GM19452 (cell line): ENCODE measurements at regions not wholly inside any gene's neighbourhood (a gene's known extent, or its start where the extent isn't known, plus 50 kb on each side); places are given as distances from the start of the nearest gene placed in this dataset.
"Not testable (repeated sequence)": the region's sequence is repeated elsewhere in the genome, so short reads cannot be mapped to it uniquely, and the experiment has no call there.

Experiments used
- ATAC-seq: cut with Tn5 transposase; IDR thresholded peaks from one replicate; pipeline ENCODE4 v1.9.1; 2021; ENCODE audit not compliant: unreplicated experiment

DNA sequence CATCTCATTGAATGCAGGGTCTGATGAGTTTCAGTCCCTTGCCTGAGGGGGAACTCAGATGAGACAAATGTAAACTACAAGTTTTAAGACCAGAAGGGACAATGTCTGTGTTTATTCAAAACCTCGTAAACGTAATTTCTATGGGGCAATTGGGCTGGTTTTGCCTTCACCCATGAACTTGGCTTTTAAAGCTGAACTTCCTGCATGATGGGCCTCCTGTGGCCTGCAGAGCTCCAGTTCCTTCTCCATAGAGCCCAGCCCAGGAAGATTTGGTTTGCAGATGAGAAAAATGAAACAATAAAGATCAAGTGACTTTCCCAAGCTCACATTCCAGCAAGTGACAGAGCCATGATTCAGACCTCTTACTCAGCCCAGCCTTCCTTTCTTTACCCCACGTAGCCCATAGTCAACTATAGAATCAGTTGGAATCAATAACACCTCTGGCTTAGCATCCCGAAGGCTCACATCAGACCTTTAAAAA lies 612.3 kb downstream of the UTRN start:
- no peak for ATAC-seq

DNA sequence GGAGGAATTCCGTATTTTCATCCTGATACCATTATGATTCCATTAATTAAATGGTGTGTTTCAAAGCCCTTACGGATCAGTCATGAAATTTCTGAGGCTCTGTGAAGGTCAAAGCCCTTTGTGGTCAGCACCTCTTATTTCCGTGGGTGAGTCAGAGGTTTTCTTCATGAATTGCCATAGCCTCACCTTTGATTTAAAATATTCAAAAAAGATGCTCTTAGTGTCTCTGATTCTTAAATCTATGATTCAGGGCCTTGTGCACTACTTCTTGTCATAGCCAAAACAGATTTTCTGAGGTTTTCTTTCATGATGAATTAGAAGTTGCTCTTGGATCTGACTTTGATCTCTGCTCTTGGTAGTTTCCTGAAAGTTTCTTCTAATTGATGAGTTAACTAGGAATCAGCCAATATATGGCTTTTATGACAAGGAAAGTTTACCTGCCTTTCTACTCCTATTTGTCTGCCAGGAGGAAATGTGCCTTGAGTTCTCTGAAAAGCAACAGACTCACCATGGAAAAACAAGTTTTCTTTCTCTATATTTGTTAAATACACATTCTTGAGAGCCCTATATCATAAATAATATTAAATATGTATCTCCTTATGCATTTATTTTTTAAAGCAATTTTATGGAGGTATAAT lies 613.0 kb downstream of the UTRN start:
- ATAC-seq, result no peak

DNA sequence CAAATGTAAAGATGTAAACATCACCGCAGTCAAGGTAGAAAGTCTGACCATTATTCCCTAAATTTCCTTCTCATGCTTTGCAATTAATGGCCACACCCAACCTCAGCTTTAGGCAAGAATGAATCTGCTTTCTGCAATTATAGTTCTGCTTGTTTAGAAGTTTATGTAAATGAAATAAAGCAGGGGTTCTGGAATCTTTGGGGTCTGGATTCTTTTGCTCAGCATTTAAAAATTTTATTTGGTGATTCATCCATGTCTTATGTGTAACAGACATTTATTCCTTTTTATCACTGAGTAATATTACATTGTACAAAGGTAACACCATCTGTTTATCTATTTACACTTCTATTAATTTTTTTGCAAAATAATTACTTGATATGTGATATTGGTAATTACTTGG lies 613.6 kb downstream of the UTRN start:
- no peak for ATAC-seq

DNA sequence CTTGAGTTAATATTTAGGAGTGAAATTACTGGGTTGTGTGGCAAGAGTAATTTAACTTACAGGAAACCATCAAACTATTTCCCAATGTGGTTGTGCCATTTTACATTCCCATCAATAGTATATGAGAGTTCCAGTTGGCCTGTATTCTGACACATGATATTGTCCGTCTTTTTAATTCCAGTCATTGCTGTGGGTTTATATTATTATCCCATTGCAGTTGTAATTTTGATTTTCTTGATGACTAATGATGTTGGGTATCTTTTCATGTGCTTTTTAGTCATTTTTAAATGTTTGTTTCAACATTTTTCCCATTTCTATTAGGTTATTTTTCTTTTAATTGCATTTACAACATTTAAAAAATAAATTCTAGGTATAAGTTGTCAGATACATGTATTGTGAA lies 614.0 kb downstream of the UTRN start:
- no peak for ATAC-seq

DNA sequence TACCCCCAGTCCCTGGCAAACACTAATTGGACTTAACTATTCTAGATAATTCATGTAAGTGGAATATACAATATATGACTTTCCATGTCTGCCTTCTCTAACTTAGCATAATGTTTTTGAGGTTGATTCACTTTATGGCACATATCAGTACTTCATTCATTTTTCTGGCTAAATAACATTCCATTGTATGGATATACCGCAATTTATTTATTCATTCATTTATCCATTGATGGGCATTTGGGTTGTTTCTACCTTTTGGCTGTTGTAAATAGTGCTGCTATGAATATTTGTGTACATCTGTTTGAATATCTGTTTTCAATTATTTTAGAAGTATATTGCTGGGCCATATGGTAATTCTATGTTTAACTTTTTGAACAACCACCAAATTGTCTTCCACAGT lies 616.3 kb downstream of the UTRN start:
- ATAC-seq, result no peak

DNA sequence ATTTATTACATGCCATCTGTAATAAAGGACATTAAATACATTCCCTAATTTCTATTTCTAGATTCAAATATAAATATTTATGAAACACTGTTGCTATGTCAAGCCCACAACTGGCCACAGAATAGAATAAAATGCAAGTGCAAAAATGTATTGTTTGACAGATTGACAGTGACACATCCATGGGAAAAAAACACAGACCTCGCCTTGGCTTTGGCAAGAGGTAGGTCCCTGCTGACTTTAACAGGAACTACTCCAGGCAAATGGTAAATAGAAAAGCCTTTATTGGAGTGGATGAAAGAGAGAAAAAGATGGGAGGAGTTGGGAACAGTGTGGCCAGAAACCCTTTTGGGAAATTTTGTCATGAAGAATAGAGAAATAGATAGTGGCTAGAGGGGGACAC lies 622.9 kb downstream of the UTRN start:
- ATAC-seq, result no peak

DNA sequence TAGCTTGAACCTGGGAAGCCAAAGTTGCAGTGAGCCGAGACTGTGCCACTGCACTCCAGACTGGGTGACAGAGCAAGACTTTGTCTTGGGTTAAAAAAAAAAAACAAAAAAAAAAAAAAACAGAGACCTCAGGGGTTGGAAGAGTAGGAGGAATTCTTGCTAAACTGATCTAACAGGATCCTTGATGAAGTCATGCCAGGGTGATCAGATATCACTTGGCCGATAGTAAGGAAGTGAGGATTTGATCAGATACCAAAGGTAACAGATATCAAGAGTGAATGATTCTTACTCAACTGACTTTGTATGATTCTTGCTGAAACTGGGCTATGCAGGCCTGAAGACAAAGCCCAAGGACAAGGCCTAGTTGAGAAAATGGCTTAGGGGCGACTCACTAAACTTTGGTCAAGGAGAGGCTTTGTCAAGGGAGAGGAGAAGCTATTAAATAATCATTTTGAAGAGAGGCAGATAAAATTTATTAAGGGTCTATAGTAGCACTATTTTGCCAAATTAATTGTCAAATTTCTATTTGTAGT lies 624.7 kb downstream of the UTRN start:
- no peak for ATAC-seq

DNA sequence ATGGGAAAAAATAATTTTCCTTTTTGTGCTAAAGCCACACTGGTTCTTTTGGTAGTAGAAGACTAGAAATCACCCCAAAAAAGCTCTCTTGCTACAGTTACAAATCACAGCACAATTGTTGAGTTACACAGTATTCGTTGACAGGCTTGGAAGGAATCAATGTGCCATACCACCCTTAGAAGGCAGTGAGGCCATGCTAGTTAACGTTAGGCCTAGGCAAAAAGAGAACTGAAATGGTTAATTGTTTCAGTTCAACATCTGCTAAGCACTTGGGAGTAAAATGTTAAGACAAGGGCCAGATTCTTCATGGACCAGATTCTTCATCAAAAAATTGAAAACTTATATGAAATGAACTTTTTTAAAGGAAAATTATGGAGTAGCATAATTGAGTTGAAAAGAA lies 626.2 kb downstream of the UTRN start:
- no peak for ATAC-seq

DNA sequence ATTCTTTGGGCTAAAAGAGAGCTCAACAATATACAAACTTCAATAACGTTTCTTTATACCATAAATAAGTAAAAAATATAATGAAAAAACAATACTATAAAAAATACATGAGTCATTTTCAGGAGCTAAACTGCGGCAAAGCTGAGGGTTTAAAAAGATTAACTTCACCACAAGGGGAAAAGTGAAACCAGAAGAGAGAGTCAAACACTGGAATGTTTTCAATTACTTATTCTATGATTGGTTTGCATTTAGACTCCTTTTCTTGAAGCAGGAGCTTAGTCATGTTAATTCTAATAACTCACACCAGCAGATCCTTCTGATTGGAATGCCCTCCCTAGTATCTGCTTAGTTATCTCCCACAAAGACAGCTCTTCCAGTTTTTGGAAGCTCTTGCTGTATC lies 627.3 kb downstream of the UTRN start:
- ATAC-seq, result no peak

DNA sequence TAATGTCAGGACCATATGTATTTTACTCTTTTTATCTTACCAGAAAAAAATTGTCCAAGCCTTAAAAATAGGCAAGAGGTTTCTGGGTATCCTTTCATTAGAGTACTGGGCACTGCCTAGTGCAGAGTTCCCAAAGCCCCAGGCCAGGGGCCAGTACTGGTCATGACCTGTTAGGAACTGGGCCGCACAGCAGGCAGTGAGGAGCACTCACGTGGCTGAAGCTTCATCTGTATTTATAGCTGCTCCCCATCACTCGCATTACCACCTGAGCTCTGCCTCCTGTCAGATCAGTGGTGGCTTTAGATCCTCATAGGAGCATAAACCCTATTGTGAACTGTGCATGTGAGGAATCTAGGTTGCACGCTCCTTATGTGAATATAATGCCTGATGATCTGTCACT lies 632.9 kb downstream of the UTRN start:
- no peak for ATAC-seq

DNA sequence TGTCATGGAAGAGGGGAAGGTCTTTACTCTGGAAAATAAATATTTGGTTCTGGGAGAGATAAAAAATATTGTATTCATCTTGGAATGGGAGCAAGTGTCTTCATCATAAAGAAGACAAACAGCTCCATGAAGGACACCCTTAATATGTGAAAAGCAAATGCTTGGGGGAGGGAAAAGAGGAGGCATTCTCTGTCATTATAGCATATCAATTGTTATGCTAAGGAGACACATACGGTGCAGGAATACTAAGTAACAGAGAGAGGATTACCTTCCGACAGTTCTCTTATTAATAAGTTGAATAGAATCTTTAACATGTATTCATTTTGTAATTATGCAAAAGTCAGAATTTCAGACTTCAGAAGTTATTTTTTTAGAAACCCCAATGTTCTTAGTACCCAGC lies 634.4 kb downstream of the UTRN start:
- no peak for ATAC-seq

DNA sequence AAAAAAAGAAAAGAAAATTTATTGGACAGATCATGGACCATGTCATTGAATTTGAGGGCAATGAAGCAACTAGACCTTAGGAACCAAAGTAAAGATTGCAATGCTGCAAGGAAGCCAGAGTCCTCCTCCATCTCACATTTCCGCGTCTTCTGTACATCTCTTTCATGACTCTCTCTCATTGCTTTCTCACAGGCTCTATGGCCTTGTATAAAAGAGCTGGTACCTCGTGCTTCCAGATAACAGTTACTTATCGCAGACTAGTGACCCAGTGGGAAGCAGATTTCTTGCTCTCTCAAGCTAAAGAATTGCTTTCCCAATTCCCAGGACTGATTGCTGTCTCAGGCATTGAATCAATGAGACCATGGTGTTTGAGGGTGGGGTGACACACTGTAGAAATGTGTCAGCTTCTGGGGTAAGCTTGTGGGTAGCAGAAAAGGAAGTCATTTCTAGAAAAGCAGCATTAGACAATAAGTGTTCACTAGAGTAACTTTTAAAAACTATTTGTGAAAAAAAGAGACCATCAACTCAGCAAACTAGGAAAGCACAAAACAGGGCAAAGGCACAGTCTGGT lies 635.3 kb downstream of the UTRN start:
- ATAC-seq, result no peak

DNA sequence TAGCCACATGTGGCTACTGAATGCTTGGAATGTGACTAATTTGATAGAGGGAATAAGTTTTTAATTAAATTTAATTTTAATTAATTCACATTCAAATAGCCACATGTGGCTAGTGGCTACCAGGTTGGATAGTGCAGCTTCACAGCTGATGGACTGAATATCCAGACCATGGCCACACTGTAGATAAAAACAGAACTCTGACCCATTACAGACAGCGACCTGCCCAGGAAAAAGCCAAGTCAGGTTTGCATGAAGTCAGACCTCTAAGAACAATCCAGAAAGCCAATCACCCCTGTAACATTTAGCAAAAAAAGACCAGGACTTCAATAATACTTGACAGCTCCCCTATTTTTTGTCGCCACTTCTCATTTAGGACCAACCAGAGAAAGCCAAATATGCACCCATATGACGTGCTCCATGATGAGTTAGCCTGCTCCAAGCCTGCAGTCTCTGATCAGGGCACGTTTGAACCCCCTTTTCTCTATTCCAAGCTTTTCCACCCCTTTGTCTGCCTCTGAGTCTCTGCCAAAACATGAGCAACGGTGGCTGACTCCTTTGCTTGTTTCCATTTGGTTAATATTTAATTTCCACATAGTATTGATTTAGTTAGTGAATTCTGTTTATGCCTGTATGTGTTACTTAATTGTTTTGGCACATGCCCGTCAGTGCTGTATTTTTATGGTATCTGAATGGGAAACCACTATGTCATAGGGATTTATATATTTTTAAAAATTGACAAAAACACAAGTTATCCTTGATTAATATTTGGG lies 636.3 kb downstream of the UTRN start:
- no peak for ATAC-seq

DNA sequence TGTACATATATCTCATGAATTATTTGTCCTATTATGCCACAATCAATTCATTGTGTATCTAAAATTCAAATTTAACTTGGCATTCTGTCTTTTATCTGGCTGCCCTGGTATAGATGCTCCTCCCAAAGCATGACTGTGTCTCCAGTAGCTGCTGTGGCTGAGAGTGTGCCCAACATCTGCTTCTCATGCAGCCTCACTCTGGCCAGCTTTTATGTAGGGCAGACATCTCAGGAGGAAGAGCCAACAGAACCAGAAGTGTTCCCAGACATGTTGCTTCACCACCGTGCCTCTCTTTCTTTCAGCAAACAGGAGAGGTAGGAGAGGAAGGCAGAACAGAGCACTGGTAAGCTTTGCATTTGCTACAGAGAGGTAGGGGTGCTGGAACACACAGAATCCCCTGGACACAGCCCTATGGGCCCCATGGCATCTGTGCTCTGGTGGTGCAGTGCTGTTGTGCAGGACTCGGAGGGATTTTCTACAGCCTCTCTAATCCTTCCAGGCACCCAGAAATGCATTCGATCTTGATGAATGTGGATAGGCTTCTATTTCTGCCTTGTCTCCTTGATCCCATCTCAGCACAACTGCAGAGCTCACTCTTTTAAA lies 637.1 kb downstream of the UTRN start:
- ATAC-seq, result no peak

DNA sequence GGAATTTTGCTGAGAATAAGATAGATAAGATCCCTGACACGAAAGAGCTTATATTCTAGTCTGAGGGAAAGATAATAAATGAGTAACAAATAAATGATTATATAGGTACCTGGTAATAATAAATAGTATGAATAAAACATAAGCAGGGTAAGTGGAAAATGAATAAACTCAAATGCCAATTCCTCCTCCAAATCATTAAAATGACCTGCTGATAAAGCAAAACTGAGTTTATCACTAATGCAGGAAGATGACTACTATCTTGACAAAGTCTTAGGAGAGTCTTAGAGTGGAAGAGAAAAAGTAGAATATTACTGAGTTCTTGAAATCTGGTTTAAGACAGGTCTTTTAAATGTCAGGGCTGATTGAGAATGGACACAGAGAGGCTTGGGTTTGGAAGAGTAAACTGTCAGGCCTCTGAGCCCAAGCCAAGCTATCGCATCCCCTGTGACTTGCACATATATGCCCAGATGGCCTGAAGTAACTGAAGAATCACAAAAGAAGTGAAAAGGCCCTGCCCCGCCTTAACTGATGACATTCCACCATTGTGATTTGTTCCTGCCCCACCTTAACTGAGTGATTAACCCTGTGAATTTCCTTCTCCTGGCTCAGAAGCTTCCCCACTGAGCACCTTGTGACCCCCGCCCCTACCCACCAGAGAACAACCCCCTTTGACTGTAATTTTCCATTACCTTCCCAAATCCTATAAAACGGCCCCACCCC lies 637.8 kb downstream of the UTRN start:
- ATAC-seq, result not testable (repeated sequence)

DNA sequence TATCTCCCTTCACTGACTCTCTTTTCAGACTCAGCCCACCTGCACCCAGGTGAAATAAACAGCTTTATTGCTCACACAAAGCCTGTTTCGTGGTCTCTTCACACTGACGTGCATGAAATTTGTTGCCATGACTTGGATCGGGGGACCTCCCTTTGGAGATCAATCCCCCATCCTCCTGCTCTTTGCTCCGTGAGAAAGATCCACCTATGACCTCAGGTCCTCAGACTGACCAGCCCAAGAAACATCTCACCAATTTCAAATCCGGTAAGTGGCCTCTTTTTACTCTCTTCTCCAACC lies 638.3 kb downstream of the UTRN start:
- ATAC-seq, result not testable (repeated sequence)

DNA sequence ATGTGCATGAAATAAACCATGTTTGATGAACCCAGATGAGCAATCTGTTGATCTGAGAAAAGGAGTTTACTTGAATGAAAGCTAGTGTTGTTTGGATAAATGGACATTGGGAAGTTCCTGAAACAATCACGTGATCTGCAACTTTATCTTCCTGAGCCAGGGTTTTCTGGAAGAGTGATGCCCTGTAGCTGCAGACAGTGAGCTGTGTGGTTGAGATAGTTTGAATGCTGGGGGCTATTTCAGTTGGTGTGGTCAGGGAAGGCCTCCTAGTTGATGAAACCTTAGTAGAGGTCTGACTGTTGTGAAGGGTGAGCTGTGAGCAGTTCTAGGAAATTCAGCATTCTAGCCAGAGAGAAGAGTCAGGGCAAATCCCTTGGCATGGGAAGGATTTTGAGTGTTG lies 643.7 kb downstream of the UTRN start:
- ATAC-seq, result no peak

DNA sequence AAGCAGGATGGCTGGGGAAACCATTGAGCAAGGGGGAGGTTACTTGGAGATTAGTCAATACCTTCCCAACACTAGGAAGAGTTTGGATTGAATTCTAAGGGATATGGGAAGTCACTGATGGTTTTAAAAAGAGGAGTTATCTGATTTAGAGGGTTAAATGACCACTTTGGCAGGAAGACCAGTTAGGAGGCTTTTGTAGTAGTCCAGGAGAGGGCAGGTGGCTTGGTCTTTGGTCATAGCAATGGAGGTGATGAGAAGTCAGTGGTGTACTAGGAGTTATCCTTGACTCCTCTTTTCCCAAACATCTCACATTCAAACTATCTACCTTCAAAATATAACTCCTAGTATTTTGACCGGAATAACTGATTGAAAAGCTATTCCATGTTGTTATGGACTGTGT lies 644.1 kb downstream of the UTRN start:
- ATAC-seq, result no peak

DNA sequence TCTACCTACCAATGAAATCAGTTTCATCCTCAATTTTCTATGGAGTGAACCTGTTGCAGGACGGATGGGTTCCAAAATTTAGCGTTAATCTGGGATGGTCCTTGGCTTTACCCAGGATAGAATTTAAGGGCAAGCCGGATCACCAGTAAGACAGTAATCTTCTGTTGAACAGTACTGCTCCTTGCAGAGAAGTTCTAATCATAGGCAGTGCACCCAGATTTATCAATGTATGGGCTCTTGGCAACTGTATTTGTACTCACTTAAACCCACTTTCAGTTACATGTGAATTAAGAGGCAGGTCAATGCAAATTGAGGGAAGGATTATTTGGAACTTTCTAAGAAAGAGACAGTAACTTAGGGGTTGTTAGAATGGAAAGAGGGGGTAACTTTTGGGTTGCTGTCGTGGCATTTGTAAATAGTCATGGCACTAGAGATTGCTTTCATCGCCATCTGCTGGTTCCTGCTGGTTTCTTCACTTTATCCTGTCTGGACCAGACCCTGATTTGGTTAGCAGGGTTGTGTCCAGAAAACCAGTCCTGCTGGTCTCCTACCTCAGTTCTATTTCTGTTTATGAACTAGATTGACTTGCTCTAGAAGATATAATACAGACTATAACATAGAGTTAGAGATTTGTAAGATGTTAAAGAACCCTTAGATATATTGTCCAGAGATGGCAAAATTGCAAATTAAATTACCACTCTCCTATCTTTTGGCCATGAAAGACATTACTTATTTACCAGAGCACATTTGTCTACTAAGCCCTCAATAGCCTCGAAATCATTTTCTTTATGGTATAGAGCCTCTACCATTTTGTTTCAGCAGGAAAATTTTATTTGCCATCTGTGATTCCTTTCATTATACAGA lies 646.3 kb downstream of the UTRN start:
- no peak for ATAC-seq

DNA sequence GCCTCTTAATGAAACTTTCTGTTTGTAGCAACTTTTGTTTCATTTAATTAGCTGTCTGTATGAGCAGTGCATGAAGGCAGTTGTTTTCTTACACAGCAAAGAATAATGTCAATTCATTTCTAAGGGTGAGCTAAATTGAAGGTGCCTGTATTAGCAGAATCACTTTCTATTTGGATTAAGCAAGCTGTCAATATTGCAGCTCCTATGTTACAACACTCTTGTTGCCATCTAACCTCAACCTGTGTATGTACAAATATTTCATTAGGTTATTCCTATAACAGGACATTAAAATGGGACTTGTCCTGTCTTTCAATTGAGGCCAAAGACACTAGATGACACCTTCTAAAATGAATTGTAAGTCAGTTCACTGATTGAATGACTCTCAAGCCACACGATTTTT lies 647.5 kb downstream of the UTRN start:
- no peak for ATAC-seq
